Heart left ventricle (tissue), 16 donors: ENCODE measurements at regions not wholly inside any gene's neighbourhood (a gene's known extent, or its start where the extent isn't known, plus 50 kb on each side); places are given as distances from the start of the nearest gene placed in this dataset.

ENCODE experiments used
- ATAC-seq, 4 donors: fragments of 200-7000 bp; cut with Tn5 transposase; one replicate each; pipeline ENCODE4 v1.9.1; 2020 to 2022; ENCODE audit warnings: moderate library complexity in 4 of 4, mild to moderate bottlenecking in 3 of 4, moderate number of reproducible peaks in 1 of 4
- DNase-seq, 5 donors: peaks; one replicate each; pipeline ENCODE4 v3.0.0-alpha.2; 2020
- H3K27ac ChIP-seq, 12 donors: fragments of 200-600 bp; sonication (generic) in 4 of 12; one replicate each; pipeline versions ENCODE4 v1.5.0 to v1.8.0; 2016 to 2022; ENCODE audit warnings: mild to moderate bottlenecking in 2 of 12
- H3K27me3 ChIP-seq, 9 donors: fragments of 200-600 bp; sonication (generic) in 2 of 9; one replicate each; pipeline versions ENCODE4 v1.5.1 to v1.8.0; 2016 to 2022; ENCODE audit warnings: mild to moderate bottlenecking in 3 of 9
- H3K36me3 ChIP-seq, 9 donors: fragments of 200-600 bp; sonication (generic) in 2 of 9; one replicate each; pipeline versions ENCODE4 v1.5.0 to v1.8.0; 2018 to 2022; ENCODE audit warnings: mild to moderate bottlenecking in 2 of 9
- H3K4me1 ChIP-seq, 12 donors: fragments of 200-600 bp; sonication (generic) in 4 of 12; one replicate each; pipeline versions ENCODE4 v1.5.0 to v1.8.0; 2016 to 2022; ENCODE audit warnings: mild to moderate bottlenecking in 3 of 12
- H3K4me3 ChIP-seq, 12 donors: fragments of 200-600 bp; sonication (generic) in 4 of 12; one replicate each; pipeline versions ENCODE4 v1.5.0 to v1.8.0; 2017 to 2022; ENCODE audit warnings: mild to moderate bottlenecking in 9 of 12, moderate library complexity in 4 of 12
- H3K9me3 ChIP-seq, 12 donors: fragments of 200-600 bp; sonication (generic) in 4 of 12; one replicate each; pipeline versions ENCODE4 v1.5.0 to v1.8.0; 2016 to 2022; ENCODE audit warnings: mild to moderate bottlenecking in 1 of 12
- POLR2A ChIP-seq, 2 donors: fragments of 450-650 bp; IDR thresholded peaks; one replicate each; pipeline ENCODE4 v1.6.1; 2017; ENCODE audit warnings: antibody characterized with exemption in 2 of 2, mild to moderate bottlenecking in 2 of 2, moderate library complexity in 2 of 2
- WGBS, 4 donors: extraction: QIAGEN DNeasy Blood & Tissue Kit in 2 of 4; methylation state at CpG; one replicate each; pipeline versions ENCODE4 v1.1.5 to v1.1.7; 2013 to 2018; 5-methylcytosine and 5-hydroxymethylcytosine counted together
- intact Hi-C, 10 donors: fragments of 100-400 bp; cut with DNase I; formaldehyde crosslinking; loops; one replicate each; pipeline versions ENCODE4 v1.11.1 to v1.14.2; 2022
- TF ChIP-seq, protein P1 (sequence below), 12 donors: fragments of 200-600 bp; sonication (generic) in 4 of 12; IDR thresholded peaks; one replicate each; pipeline versions ENCODE4 v1.5.0 to v1.8.0; 2018 to 2022; ENCODE audit warnings: antibody characterized with exemption in 12 of 12, mild to moderate bottlenecking in 5 of 12
- donor health status: ischemic (EF 13 %, LVEDD 7.1; RV severe dilation, severe dysfunction).
- donor health status: healthy with polysubstance abuse.
- donor health status: DM: no; HTN: yes; CAD: no.
- donor health status: DM: no; HTN: no; CAD: no.
- donor health status: ischemic (EF 25% LVEDD 6.9; RV normal size, moderate dysfunction).
- donor health status: ischemic (EF 25% LVEDD 5.7; RV mildly dilated, moderate dysfunction).
- donor health status: healthy.
- donor health status: DM: yes; HTN: yes; CAD: no.
- donor health status: ischemic (EF 35%, LVEDD 5.7; RV mildly dilated, moderate dysfunction).
- donor health status: nonischemic (EF 11% LVEDD 7.7; RV severe dilation, severe dysfunction).
- donor health status: DM: yes; HTN: yes; CAD: no.
- donor health status: PGD.
- donor health status: ischemic (EF 29% LVEDD 5.4; RV normal size, mild dysfunction).
- donor health status: nonischemic (EF 23%, LVEDD 6.1; RV moderate dilation, normal function).

- no peak for DNase-seq
- 19 to 28% (median 22%) methylated on average over 4 of the region's 4 CpGs for WGBS, 4 donors
- no peak for ATAC-seq
These were observed 1229.8 kb upstream of the WWC1 start for GRCh38 chr5:167061695-167062094.

GRCh38 chr5:167063116-167063515 is 1228.3 kb upstream of the WWC1 start:
- Histone ChIP-seq H3K36me3 (no peaks in the 10 kb centered on the region), H3K4me3 (no peak overlapping the region), H3K4me1 (no peaks in the 10 kb centered on the region), H3K27me3 (peaks cover 0 to 5% (median 0%) of the 10 kb centered on the region in 9 donors), H3K9me3 (no peaks in the 10 kb centered on the region), H3K27ac (no peak overlapping the region)
- intact Hi-C loops, result no loop called here
- DNase-seq (no peak), ATAC-seq (no peak)
- TF ChIP-seq, protein P1, sequence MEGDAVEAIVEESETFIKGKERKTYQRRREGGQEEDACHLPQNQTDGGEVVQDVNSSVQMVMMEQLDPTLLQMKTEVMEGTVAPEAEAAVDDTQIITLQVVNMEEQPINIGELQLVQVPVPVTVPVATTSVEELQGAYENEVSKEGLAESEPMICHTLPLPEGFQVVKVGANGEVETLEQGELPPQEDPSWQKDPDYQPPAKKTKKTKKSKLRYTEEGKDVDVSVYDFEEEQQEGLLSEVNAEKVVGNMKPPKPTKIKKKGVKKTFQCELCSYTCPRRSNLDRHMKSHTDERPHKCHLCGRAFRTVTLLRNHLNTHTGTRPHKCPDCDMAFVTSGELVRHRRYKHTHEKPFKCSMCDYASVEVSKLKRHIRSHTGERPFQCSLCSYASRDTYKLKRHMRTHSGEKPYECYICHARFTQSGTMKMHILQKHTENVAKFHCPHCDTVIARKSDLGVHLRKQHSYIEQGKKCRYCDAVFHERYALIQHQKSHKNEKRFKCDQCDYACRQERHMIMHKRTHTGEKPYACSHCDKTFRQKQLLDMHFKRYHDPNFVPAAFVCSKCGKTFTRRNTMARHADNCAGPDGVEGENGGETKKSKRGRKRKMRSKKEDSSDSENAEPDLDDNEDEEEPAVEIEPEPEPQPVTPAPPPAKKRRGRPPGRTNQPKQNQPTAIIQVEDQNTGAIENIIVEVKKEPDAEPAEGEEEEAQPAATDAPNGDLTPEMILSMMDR (IDR thresholded peaks at IDR 0.05), result no peak
- no peak for TF ChIP-seq POLR2A (IDR thresholded peaks at IDR 0.05)
- WGBS, 4 donors, result 49 to 60% (median 54%) methylated on average over 4 of the region's 4 CpGs

More at GRCh38 chr5:167061695-167062094, 1229.8 kb upstream of the WWC1 start:
- Histone ChIP-seq H3K27me3 (peaks cover 0 to 5% (median 0%) of the 10 kb centered on the region in 9 donors), H3K27ac (no peak overlapping the region), H3K9me3 (no peaks in the 10 kb centered on the region), H3K4me1 (no peaks in the 10 kb centered on the region), H3K36me3 (no peaks in the 10 kb centered on the region), H3K4me3 (no peak overlapping the region)
- no peak for TF ChIP-seq POLR2A (IDR thresholded peaks at IDR 0.05)
- TF ChIP-seq, protein P1 (IDR thresholded peaks at IDR 0.05), result no peak
- intact Hi-C loops, result no loop called here

- Histone ChIP-seq H3K4me3 (no peak overlapping the region), H3K9me3 (no peaks in the 10 kb centered on the region), H3K27me3 (peaks cover 0 to 5% (median 0%) of the 10 kb centered on the region in 9 donors), H3K27ac (no peak overlapping the region), H3K4me1 (no peaks in the 10 kb centered on the region), H3K36me3 (no peaks in the 10 kb centered on the region)
- no peak for ATAC-seq
- no peak for DNase-seq
- 75 to 81% (median 78%) methylated on average over 8 of the region's 8 CpGs for WGBS, 4 donors
- TF ChIP-seq, protein P1 (IDR thresholded peaks at IDR 0.05), result no peak
- TF ChIP-seq POLR2A (IDR thresholded peaks at IDR 0.05), result no peak
- intact Hi-C loops, result no loop called here
These were observed 1227.7 kb upstream of the WWC1 start for GRCh38 chr5:167063788-167064187.

- Histone ChIP-seq H3K9me3 (no peaks in the 10 kb centered on the region), H3K4me1 (no peaks in the 10 kb centered on the region), H3K27me3 (peaks cover 0 to 5% (median 0%) of the 10 kb centered on the region in 9 donors), H3K4me3 (no peak overlapping the region), H3K27ac (no peak overlapping the region), H3K36me3 (no peaks in the 10 kb centered on the region)
- intact Hi-C loops, result no loop called here
- ATAC-seq, result no peak
- DNase-seq, result no peak
- WGBS, 4 donors, result 65 to 74% (median 71%) methylated on average over 13 of the region's 13 CpGs
- TF ChIP-seq, protein P1 (IDR thresholded peaks at IDR 0.05), result no peak
- TF ChIP-seq POLR2A (IDR thresholded peaks at IDR 0.05), result no peak
These were observed 1227.2 kb upstream of the WWC1 start for GRCh38 chr5:167064198-167064776.
